ENCODE measurements at regions not wholly inside any gene's neighbourhood (a gene's known extent, or its start where the extent isn't known, plus 50 kb on each side); places are given as distances from the start of the nearest gene placed in this dataset.

DNA sequence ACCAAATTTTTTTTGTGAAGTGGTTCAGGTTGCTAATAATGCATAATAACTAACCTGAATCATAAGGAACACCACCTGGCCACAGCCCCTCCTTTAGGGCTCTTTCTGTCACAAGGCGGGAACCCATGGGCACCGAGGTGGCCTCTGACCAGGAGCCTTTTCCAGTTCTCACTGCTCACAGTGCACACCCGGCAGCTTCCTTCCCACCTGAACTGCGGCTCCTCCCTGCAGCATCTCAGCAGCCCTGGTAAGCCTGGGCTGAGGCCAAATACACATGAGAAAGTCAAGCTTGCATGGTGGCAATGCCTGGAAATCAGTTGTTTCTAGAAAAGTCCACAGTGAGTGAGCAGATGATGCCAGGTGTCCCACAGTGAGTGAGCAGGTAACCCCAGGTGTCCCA is 77.6 kb upstream of the SNTG2 start:
- whole genome bisulfite sequencing (ENCODE audit: low lambda C conversion rate, missing lambda C conversion rate): 87% methylated on average over 4 of the region's 4 CpGs
- no peak for TF ChIP-seq EZH2 (IDR thresholded peaks at IDR 0.05; ENCODE audit: borderline replicate concordance)
- no peak for TF ChIP-seq CTCF (IDR thresholded peaks at IDR 0.05; ENCODE audit: poor library complexity)
- TF ChIP-seq EZH2phosphoT487 (IDR thresholded peaks at IDR 0.05; ENCODE audit: low read depth, severe bottlenecking, unreplicated experiment): no peak

DNA sequence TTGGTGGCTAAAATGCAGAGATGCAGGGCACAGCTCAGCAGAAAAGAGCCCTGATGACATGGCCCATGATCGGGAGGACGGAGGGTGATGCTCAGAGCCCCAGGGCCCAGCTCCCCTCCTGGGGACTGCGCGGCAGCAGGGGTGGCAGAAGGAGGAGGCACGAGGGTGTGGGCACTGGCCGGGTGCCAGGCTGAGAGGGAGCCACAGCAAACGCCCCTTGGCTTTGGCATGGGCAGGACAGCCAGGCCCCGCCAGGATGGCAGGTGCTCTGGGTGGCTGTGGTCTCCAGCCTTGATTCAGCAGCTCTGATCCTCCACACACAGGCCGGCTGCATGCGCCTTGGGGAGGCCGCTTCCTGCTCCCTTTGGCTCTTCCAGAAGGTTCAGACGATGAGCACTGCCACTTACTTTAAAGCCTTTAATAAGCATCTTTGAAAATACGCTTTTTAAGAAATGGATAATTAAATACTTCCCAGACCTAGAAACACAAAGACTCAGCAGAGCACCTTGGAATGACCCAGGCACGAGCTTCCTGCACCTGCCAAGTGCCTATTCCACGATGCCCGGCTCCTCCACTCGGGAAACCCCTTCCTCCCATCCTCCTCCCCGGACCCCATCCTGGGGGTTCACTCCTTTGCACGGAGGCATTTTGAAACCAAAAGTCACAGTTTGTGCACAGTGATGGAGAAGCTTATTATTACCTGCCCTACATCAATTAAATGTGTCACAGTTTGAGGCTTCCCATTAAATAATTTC is 78.5 kb upstream of the SNTG2 start:
- Histone ChIP-seq H3K36me3 (replicated peaks; ENCODE audit: insufficient read depth, low read depth) (no peaks in the 10 kb centered on the region), H3K4me2 (no peak overlapping the region), H2AFZ (no peak overlapping the region), H3K79me2 (no peaks in the 10 kb centered on the region), H3K9me2 (replicated peaks; ENCODE audit: insufficient read depth) (no peaks in the 10 kb centered on the region), H3K4me3 (no peak overlapping the region), H4K20me1 (ENCODE audit: insufficient read depth, poor library complexity, severe bottlenecking) (no peaks in the 10 kb centered on the region), H3K27me3 (no peaks in the 10 kb centered on the region), H3K9me3 (ENCODE audit: low read depth) (no peaks in the 10 kb centered on the region), H3K4me1 (ENCODE audit: insufficient read depth) (no peaks in the 10 kb centered on the region), H3K27ac (no peak overlapping the region)
- no peak for TF ChIP-seq CTCF (IDR thresholded peaks at IDR 0.05; ENCODE audit: poor library complexity)
- TF ChIP-seq EZH2phosphoT487 (IDR thresholded peaks at IDR 0.05; ENCODE audit: low read depth, severe bottlenecking, unreplicated experiment): no peak
- no peak for TF ChIP-seq EZH2 (IDR thresholded peaks at IDR 0.05; ENCODE audit: borderline replicate concordance)
- WGBS (ENCODE audit: low lambda C conversion rate, missing lambda C conversion rate): 87% methylated on average over 19 of the region's 19 CpGs
- no peak for DNase-seq (ENCODE audit: low spot score)

More for the DNA sequence above, 77.6 kb upstream of the SNTG2 start:
- H3K79me2 ChIP-seq: no peaks in the 10 kb centered on the region
- H2AFZ ChIP-seq: no peak overlapping the region
- H3K4me3 ChIP-seq: no peak overlapping the region
- H3K9me3 ChIP-seq (ENCODE audit: low read depth): no peaks in the 10 kb centered on the region
- no peaks in the 10 kb centered on the region for H3K27me3 ChIP-seq
- no peaks in the 10 kb centered on the region for H4K20me1 ChIP-seq (ENCODE audit: insufficient read depth, poor library complexity, severe bottlenecking)
- no peak for DNase-seq (ENCODE audit: low spot score)
- no peaks in the 10 kb centered on the region for H3K9me2 ChIP-seq (replicated peaks; ENCODE audit: insufficient read depth)
- H3K4me2 ChIP-seq: no peak overlapping the region
- no peak overlapping the region for H3K27ac ChIP-seq
- H3K36me3 ChIP-seq (replicated peaks; ENCODE audit: insufficient read depth, low read depth): no peaks in the 10 kb centered on the region
- H3K4me1 ChIP-seq (ENCODE audit: insufficient read depth): no peaks in the 10 kb centered on the region

- TF ChIP-seq CTCF (IDR thresholded peaks at IDR 0.05; ENCODE audit: poor library complexity) (no peak), EZH2phosphoT487 (IDR thresholded peaks at IDR 0.05; ENCODE audit: low read depth, severe bottlenecking, unreplicated experiment) (no peak), EZH2 (IDR thresholded peaks at IDR 0.05; ENCODE audit: borderline replicate concordance) (no peak)
- Histone ChIP-seq H3K4me2 (no peak overlapping the region), H3K4me1 (ENCODE audit: insufficient read depth) (no peaks in the 10 kb centered on the region), H2AFZ (no peak overlapping the region), H3K79me2 (no peaks in the 10 kb centered on the region), H3K27me3 (no peaks in the 10 kb centered on the region), H4K20me1 (ENCODE audit: insufficient read depth, poor library complexity, severe bottlenecking) (no peaks in the 10 kb centered on the region), H3K9me2 (replicated peaks; ENCODE audit: insufficient read depth) (no peaks in the 10 kb centered on the region), H3K9me3 (ENCODE audit: low read depth) (no peaks in the 10 kb centered on the region), H3K4me3 (no peak overlapping the region), H3K27ac (no peak overlapping the region), H3K36me3 (replicated peaks; ENCODE audit: insufficient read depth, low read depth) (no peaks in the 10 kb centered on the region)
- DNase-seq (ENCODE audit: low spot score): no peak
- 94% methylated on average over 24 of the region's 24 CpGs for WGBS (ENCODE audit: low lambda C conversion rate, missing lambda C conversion rate)
Measured at GRCh38 chr2:871175-871727, 79.4 kb upstream of the SNTG2 start.

Measured in hepatocyte (in vitro differentiated cells).